ENCODE measurements at regions not wholly inside any gene's neighbourhood (a gene's known extent, or its start where the extent isn't known, plus 50 kb on each side); places are given as distances from the start of the nearest gene placed in this dataset.

- DNase-seq (ENCODE audit: low read depth, low spot score), result no peak
Observed at GRCh38 chr9:89878687-89879086, 273.9 kb downstream of the GADD45G start.

DNA sequence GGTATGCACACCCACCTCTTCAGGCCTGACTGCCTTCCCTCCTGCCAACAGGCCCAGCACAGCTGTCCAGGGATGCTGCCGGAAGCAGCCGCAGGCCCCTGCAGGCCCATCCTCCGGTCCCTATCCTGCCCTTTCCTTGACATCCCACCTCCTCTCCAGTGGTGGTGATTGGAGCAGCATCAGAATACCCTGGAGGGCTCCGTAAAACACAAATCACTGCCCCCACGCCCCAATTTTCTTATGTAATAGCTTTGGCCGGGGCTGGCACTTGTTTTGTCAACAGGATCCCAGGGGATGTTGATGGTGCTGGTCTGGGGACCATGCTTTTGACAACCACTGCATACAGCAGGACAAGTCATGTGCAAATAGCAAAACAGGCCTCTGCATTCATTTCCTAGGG lies 274.5 kb downstream of the GADD45G start:
- no peak for DNase-seq (ENCODE audit: low read depth, low spot score)

DNA sequence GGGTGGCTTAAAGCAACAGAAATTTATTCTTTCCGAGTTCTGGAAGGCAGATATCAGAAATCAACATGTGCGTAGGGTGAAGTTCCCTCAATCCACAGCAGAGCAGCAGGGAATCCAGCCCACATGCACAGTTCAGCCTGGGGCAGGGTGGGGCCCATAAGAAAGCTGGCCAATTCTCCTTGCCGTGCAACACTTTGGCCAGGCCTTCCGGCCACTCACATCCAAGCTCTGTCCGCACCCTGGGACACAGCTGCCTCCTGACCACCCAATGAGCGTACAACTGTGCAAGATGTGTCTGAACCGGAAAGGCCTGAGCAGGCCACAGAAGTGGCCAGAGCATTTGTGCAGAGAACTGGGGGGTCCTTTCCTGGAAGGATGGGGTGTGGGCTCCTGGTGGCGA lies 274.9 kb downstream of the GADD45G start:
- no peak for DNase-seq (ENCODE audit: low read depth, low spot score)

- no peak for DNase-seq (ENCODE audit: low read depth, low spot score)
Observed at GRCh38 chr9:89880161-89880560, 275.3 kb downstream of the GADD45G start.

GRCh38 chr9:89880721-89881120 lies 275.9 kb downstream of the GADD45G start:
- no peak for DNase-seq (ENCODE audit: low read depth, low spot score)

GRCh38 chr9:89881431-89881830 lies 276.6 kb downstream of the GADD45G start:
- DNase-seq (ENCODE audit: low read depth, low spot score), result no peak

DNA sequence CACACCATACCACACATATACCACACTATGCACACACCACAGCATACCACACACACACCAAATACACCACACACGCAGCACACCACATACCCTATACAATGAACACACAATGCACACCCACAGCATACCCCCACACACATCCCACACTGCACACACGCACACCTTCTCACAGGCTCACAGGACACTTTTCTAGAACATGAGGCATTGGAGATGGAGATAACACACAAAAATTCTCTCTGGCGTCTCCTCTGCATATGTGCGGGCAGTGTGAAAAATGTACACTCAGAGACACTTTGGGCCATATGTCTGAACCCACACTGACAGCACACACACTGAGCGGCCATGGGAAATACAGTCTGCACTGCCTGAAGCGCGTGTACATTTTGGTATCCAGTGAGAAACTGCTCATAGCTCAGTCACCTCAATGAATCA lies 278.1 kb downstream of the GADD45G start:
- no peak for DNase-seq (ENCODE audit: low read depth, low spot score)

DNA sequence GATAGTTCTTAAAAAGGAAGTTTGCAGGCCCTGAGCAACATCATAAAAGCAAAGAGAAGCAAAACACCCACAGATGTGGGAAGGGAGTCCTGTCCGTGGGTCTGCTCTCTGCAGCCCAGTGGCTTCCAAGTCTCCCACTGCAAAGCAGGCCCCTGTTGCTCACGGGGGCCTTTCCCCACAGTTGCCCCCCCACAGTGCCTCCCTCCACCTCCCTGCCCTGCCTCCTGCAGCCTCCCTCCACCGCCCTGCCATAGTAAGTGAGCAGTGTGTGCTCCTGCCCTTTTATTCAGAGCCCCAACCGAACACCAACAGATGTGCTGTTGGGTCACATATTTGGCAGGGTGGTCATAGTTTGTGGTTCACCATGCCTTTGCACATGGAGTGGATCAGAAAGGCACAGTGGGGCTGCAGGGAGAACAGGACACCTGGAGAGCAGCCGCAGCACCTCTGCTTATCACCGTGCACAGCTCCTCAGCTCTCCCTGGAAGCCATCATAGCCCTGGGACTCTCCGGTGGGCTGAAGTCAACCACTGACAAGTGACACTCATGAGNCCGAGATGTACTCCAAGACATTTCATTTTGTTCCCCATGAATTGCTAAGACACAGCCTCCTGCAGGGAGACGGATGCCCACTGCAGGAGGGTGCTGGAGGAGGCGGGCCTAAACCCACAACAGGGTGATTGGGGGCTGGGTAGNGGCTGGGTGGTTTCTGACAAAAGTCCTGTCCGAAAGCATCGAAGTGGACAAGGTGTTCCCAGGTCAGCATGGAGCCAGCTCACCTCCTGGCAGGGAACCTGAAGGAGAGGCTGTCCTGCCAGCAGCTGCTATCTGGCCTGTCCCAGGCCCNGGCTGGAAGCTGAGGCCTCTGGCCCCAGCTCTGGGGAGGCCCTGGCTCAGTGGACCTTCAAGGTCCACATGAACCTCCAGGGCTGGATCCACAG lies 278.9 kb downstream of the GADD45G start:
- DNase-seq (ENCODE audit: low read depth, low spot score), result no peak

- DNase-seq (ENCODE audit: low read depth, low spot score), result no peak
Observed at GRCh38 chr9:89884356-89885083, 279.7 kb downstream of the GADD45G start.

- no peak for DNase-seq (ENCODE audit: low read depth, low spot score)
Observed at GRCh38 chr9:89885156-89885555, 280.3 kb downstream of the GADD45G start.

GRCh38 chr9:89886281-89886700 lies 281.5 kb downstream of the GADD45G start:
- no peak for DNase-seq (ENCODE audit: low read depth, low spot score)

DNA sequence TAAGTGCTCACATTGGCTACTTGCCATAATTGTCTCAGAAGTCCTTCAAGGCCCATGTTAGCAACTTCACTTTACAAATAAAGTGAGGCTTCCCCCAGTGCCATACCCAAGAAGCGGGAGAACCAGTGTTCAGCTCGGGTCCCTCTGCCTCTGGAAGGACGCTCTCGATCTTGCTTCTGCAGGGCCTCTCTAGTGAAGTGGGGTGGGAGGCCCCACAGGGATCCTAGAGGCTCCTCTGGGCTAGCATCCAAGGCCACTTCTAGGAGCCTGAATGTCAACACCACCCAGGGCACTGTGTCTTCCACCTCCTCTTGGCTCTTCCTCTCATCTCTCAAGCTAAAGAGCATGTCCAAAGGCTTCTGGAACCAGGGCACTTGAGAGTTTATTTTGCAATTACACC lies 282.5 kb downstream of the GADD45G start:
- no peak for DNase-seq (ENCODE audit: low read depth, low spot score)

GRCh38 chr9:89888233-89888632 lies 283.4 kb downstream of the GADD45G start:
- DNase-seq (ENCODE audit: low read depth, low spot score), result no peak

- no peak for DNase-seq (ENCODE audit: low read depth, low spot score)
Observed at GRCh38 chr9:89888677-89889076, 283.9 kb downstream of the GADD45G start.

DNA sequence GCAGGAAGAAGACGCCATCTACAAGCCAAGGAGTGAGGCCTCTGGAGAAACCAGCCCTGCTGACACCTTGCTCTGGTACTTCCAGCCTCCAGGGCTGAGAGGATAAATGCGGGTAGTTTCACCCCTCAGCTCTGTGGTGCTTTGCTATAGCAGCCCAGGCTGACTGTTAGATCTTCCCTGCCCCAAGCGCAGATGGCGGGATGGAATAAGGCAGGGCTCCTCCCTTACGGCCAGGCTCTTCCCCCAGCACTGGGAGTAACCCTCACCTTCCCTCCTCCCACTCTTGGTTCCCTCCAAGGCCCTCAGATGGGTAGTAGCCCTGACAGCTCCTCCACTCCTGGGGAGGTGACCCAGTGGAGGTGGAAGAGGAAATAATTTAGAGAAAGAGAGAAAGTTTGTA lies 285.1 kb downstream of the GADD45G start:
- no peak for DNase-seq (ENCODE audit: low read depth, low spot score)

DNA sequence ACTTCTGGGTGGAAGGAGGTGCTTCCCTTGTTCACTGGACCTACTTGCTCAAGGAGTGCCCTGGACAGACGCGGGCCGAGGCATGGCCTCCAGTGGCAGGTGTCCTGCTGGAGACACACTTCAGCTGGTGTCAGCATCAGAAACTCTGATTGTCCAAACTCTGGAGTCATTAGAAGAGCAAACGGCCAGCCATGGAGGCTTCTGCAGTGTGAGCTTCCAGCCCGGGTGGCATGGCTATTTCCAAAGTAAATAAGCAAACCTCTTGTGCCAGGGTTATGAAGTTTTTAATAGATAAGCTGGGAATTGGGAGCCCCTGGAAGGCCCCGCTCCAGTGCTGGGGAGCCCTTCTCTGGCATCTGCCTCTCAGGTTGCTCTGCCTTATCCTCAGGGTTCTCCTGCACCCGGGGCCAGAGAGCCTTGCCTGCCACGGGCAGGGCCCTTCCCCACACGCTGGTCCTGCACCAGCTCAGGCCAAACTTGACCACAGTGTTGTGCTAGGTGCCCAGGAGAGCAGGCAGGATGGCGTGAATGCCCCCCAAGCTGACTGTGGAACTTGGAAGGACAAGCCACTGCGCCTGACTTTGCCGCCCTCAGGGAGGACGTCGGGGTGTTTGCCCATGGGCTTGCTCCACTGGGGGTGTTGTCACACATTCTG lies 285.6 kb downstream of the GADD45G start:
- no peak for DNase-seq (ENCODE audit: low read depth, low spot score)

DNA sequence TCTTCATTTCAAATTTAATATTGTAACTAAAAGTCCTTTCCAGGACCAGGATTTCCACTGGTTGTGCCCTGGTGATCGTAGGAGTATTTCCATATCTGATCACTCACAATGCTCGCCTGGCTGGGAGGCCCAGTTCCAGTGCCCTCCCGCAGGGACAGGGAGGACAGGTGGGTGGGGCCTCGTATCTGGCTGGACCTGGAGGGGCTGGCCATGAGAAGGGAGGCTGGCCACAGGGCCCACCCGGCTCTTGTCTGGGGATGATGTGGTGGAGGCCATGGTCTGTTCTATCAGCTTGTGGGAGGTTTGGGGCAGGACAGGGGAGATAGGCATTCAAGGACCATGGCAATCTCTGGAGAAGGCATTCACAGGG lies 286.4 kb downstream of the GADD45G start:
- DNase-seq (ENCODE audit: low read depth, low spot score), result no peak

DNA sequence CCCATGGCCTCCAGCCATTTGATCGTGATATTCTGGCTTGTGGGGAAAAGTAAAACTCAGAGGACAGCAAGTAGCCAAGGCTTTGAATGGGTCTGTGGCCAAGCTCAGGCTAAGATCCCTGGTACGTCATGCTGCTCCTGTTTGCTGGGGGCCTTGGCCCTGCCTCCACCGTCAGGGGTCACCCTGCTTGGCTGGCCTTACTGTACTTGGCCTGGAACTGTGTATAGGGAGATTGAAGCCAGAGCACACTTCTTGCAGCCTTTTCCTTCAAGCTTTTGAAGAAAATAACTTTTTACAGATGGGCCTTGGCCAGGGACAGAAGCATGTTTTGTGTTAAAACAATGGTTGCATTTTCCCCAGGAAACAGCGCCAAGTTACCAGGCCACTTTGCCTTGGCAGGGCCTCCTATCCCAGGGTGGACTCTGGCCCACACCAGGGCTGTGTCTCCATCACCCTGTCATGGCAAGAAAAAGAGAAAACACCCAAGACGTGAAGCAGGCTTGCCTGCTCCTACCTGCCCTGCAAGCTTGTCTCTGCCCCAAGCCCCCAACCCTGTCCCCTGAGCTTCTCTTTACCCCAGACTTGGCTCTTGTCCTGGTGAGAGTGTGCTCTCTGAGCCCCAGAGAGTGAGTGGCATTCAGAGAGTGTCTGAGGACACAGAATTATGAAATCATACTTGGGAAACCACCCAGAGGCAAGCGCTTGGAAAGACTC lies 286.9 kb downstream of the GADD45G start:
- no peak for DNase-seq (ENCODE audit: low read depth, low spot score)

GRCh38 chr9:89892920-89893319 lies 288.1 kb downstream of the GADD45G start:
- no peak for DNase-seq (ENCODE audit: low read depth, low spot score)

GRCh38 chr9:89893886-89894285 lies 289.1 kb downstream of the GADD45G start:
- DNase-seq (ENCODE audit: low read depth, low spot score), result no peak

GRCh38 chr9:89896806-89897340 lies 292.1 kb downstream of the GADD45G start:
- DNase-seq (ENCODE audit: low read depth, low spot score), result no peak
